ENCODE measurements at regions not wholly inside any gene's neighbourhood (a gene's known extent, or its start where the extent isn't known, plus 50 kb on each side); places are given as distances from the start of the nearest gene placed in this dataset.

- Histone ChIP-seq H3K4me3 (replicated peaks; ENCODE audit: insufficient read depth, low read length) (no peak overlapping the region), H3K27ac (replicated peaks) (no peak overlapping the region), H3K27me3 (ENCODE audit: insufficient read depth, poor library complexity, severe bottlenecking) (no peaks in the 10 kb centered on the region)
- no peak for TF ChIP-seq SPI1 (IDR thresholded peaks at IDR 0.05; ENCODE audit: borderline replicate concordance, low read depth)
- TF ChIP-seq POLR2AphosphoS5 (IDR thresholded peaks at IDR 0.05; ENCODE audit: low read depth) = no peak
- DNase-seq (ENCODE audit: low read depth in 1 of 2, low spot score in 1 of 2) = no peak
Observed at GRCh38 chr1:177859572-177859971, 110.3 kb downstream of the SEC16B start.

- no peak for TF ChIP-seq POLR2AphosphoS5 (IDR thresholded peaks at IDR 0.05; ENCODE audit: low read depth)
- TF ChIP-seq SPI1 (IDR thresholded peaks at IDR 0.05; ENCODE audit: borderline replicate concordance, low read depth) = no peak
- TF ChIP-seq GABPA (IDR thresholded peaks at IDR 0.05; ENCODE audit: low read depth) = no peak
- TF ChIP-seq, protein P1, sequence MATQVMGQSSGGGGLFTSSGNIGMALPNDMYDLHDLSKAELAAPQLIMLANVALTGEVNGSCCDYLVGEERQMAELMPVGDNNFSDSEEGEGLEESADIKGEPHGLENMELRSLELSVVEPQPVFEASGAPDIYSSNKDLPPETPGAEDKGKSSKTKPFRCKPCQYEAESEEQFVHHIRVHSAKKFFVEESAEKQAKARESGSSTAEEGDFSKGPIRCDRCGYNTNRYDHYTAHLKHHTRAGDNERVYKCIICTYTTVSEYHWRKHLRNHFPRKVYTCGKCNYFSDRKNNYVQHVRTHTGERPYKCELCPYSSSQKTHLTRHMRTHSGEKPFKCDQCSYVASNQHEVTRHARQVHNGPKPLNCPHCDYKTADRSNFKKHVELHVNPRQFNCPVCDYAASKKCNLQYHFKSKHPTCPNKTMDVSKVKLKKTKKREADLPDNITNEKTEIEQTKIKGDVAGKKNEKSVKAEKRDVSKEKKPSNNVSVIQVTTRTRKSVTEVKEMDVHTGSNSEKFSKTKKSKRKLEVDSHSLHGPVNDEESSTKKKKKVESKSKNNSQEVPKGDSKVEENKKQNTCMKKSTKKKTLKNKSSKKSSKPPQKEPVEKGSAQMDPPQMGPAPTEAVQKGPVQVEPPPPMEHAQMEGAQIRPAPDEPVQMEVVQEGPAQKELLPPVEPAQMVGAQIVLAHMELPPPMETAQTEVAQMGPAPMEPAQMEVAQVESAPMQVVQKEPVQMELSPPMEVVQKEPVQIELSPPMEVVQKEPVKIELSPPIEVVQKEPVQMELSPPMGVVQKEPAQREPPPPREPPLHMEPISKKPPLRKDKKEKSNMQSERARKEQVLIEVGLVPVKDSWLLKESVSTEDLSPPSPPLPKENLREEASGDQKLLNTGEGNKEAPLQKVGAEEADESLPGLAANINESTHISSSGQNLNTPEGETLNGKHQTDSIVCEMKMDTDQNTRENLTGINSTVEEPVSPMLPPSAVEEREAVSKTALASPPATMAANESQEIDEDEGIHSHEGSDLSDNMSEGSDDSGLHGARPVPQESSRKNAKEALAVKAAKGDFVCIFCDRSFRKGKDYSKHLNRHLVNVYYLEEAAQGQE (IDR thresholded peaks at IDR 0.05; ENCODE audit: insufficient replicate concordance, low read depth) = no peak
- TF ChIP-seq, protein P2, sequence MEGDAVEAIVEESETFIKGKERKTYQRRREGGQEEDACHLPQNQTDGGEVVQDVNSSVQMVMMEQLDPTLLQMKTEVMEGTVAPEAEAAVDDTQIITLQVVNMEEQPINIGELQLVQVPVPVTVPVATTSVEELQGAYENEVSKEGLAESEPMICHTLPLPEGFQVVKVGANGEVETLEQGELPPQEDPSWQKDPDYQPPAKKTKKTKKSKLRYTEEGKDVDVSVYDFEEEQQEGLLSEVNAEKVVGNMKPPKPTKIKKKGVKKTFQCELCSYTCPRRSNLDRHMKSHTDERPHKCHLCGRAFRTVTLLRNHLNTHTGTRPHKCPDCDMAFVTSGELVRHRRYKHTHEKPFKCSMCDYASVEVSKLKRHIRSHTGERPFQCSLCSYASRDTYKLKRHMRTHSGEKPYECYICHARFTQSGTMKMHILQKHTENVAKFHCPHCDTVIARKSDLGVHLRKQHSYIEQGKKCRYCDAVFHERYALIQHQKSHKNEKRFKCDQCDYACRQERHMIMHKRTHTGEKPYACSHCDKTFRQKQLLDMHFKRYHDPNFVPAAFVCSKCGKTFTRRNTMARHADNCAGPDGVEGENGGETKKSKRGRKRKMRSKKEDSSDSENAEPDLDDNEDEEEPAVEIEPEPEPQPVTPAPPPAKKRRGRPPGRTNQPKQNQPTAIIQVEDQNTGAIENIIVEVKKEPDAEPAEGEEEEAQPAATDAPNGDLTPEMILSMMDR (IDR thresholded peaks at IDR 0.05; ENCODE audit: insufficient read depth, low read length) = no peak
- no peak overlapping the region for H3K4me3 ChIP-seq (replicated peaks; ENCODE audit: insufficient read depth, low read length)
- DNase-seq (ENCODE audit: low read depth in 1 of 2, low spot score in 1 of 2) = no peak
- no peaks in the 10 kb centered on the region for H3K27me3 ChIP-seq (ENCODE audit: insufficient read depth, poor library complexity, severe bottlenecking)
- no peak overlapping the region for H3K27ac ChIP-seq (replicated peaks)
Observed at GRCh38 chr1:177858332-177858821, 111.5 kb downstream of the SEC16B start.

GRCh38 chr1:177857285-177857684, 112.6 kb downstream of the SEC16B start:
- no peak overlapping the region for H3K27ac ChIP-seq (replicated peaks)
- H3K4me3 ChIP-seq (replicated peaks; ENCODE audit: insufficient read depth, low read length) = no peak overlapping the region
- no peaks in the 10 kb centered on the region for H3K27me3 ChIP-seq (ENCODE audit: insufficient read depth, poor library complexity, severe bottlenecking)
- DNase-seq (ENCODE audit: low read depth in 1 of 2, low spot score in 1 of 2) = no peak
- TF ChIP-seq, protein P2 (IDR thresholded peaks at IDR 0.05; ENCODE audit: insufficient read depth, low read length) = no peak
- TF ChIP-seq, protein P1 (IDR thresholded peaks at IDR 0.05; ENCODE audit: insufficient replicate concordance, low read depth) = no peak
- no peak for TF ChIP-seq POLR2AphosphoS5 (IDR thresholded peaks at IDR 0.05; ENCODE audit: low read depth)
- TF ChIP-seq GABPA (IDR thresholded peaks at IDR 0.05; ENCODE audit: low read depth) = no peak
- no peak for TF ChIP-seq SPI1 (IDR thresholded peaks at IDR 0.05; ENCODE audit: borderline replicate concordance, low read depth)

GRCh38 chr1:177854951-177855350, 114.9 kb downstream of the SEC16B start:
- DNase-seq (ENCODE audit: low read depth in 1 of 2, low spot score in 1 of 2) = no peak
- Histone ChIP-seq H3K27me3 (ENCODE audit: insufficient read depth, poor library complexity, severe bottlenecking) (no peaks in the 10 kb centered on the region), H3K27ac (replicated peaks) (no peak overlapping the region), H3K4me3 (replicated peaks; ENCODE audit: insufficient read depth, low read length) (no peak overlapping the region)
- no peak for TF ChIP-seq GABPA (IDR thresholded peaks at IDR 0.05; ENCODE audit: low read depth)
- TF ChIP-seq, protein P2 (IDR thresholded peaks at IDR 0.05; ENCODE audit: insufficient read depth, low read length) = no peak
- TF ChIP-seq, protein P1 (IDR thresholded peaks at IDR 0.05; ENCODE audit: insufficient replicate concordance, low read depth) = no peak
- TF ChIP-seq SPI1 (IDR thresholded peaks at IDR 0.05; ENCODE audit: borderline replicate concordance, low read depth) = no peak
- TF ChIP-seq POLR2AphosphoS5 (IDR thresholded peaks at IDR 0.05; ENCODE audit: low read depth) = no peak
